Caco-2 (cell line): ENCODE measurements at regions not wholly inside any gene's neighbourhood (a gene's known extent, or its start where the extent isn't known, plus 50 kb on each side); places are given as distances from the start of the nearest gene placed in this dataset.

ENCODE experiments used
- BruUV-seq: library from RNA; stranded (reverse); fragments of 400-500 nt; replicated peaks from 2 replicates; lab custom pipeline; 2021; lab: Mats Ljungman, UMichigan
- CTCF ChIA-PET: fragments of 300-600 bp; sonication (Branson Sonifier 250); formaldehyde crosslinking; loops from one replicate; lab custom pipeline; 2022; ENCODE audit warnings: antibody characterized with exemption; lab: Charles Lee
- POLR2A ChIA-PET: fragments of 300-600 bp; sonication (Branson Sonifier 250); formaldehyde crosslinking; loops from one replicate; lab custom pipeline; 2022; ENCODE audit warnings: antibody characterized with exemption; lab: Charles Lee
- DNase-seq, 2 experiments: peaks; one replicate each; pipeline versions ENCODE4 v3.0.0 to v3.0.0-alpha.2; 2020 to 2022
- H3K27me3 ChIP-seq: replicated peaks from 2 replicates; pipeline ENCODE4 v1.6.0; 2011; ENCODE audit warnings: low read length; ENCODE audit not compliant: control insufficient read depth, insufficient read depth
- H3K36me3 ChIP-seq: 2 replicates; pipeline ENCODE4 v1.5.1; 2011; ENCODE audit warnings: low read length; ENCODE audit not compliant: control insufficient read depth, insufficient read depth
- H3K4me1 ChIP-seq: fragments of 250-450 bp; sonication (Bioruptor Pico); 2 replicates; pipeline ENCODE4 v1.5.1; 2020; ENCODE audit warnings: mild to moderate bottlenecking
- H3K4me3 ChIP-seq: 2 replicates; pipeline ENCODE4 v1.5.1; 2011; ENCODE audit warnings: low read depth, mild to moderate bottlenecking, control low read depth, low read length
- H3K9me3 ChIP-seq: fragments of 250-450 bp; sonication (Bioruptor Pico); 2 replicates; pipeline ENCODE4 v1.5.1; 2020; ENCODE audit warnings: mild to moderate bottlenecking, moderate library complexity
- H3K27ac Mint-ChIP-seq: one replicate; pipeline ENCODE4 v1.8.0; 2022; ENCODE audit warnings: mixed read lengths; ENCODE audit not compliant: unreplicated experiment
- H3K27me3 Mint-ChIP-seq: one replicate; pipeline ENCODE4 v1.8.0; 2022; ENCODE audit warnings: mixed read lengths; ENCODE audit not compliant: insufficient read depth, unreplicated experiment
- H3K36me3 Mint-ChIP-seq: one replicate; pipeline ENCODE4 v1.8.0; 2022; ENCODE audit warnings: mild to moderate bottlenecking, mixed read lengths; ENCODE audit not compliant: insufficient read depth, unreplicated experiment
- H3K4me1 Mint-ChIP-seq: one replicate; pipeline ENCODE4 v1.8.0; 2022; ENCODE audit warnings: low read depth, mixed read lengths; ENCODE audit not compliant: unreplicated experiment
- H3K4me3 Mint-ChIP-seq: one replicate; pipeline ENCODE4 v1.8.0; 2022; ENCODE audit warnings: mild to moderate bottlenecking, moderate library complexity, mixed read lengths; ENCODE audit not compliant: unreplicated experiment
- H3K9me3 Mint-ChIP-seq: one replicate; pipeline ENCODE4 v1.8.0; 2022; ENCODE audit warnings: mixed read lengths; ENCODE audit not compliant: unreplicated experiment
- intact Hi-C: fragments of 100-400 bp; cut with micrococcal nuclease; formaldehyde crosslinking; loops from one replicate; pipeline ENCODE4 v1.10.0; 2022; ENCODE audit not compliant: unreplicated experiment
- TF ChIP-seq, protein P1 (sequence below), 2 experiments: fragments of 200-600 bp in 1 of 2; IDR thresholded peaks; 1 replicate in 1 of 2; 2 replicates in 1 of 2; pipeline versions ENCODE4 v1.5.1 to v1.8.0; 2011 to 2022; ENCODE audit warnings: antibody characterized with exemption in 1 of 2, control low read depth in 1 of 2, inconsistent platforms in 1 of 2, low read depth in 1 of 2, low read length in 1 of 2, mild to moderate bottlenecking in 1 of 2, moderate library complexity in 1 of 2; ENCODE audit not compliant: insufficient read depth in 1 of 2, severe bottlenecking in 1 of 2, unreplicated experiment in 1 of 2

DNA sequence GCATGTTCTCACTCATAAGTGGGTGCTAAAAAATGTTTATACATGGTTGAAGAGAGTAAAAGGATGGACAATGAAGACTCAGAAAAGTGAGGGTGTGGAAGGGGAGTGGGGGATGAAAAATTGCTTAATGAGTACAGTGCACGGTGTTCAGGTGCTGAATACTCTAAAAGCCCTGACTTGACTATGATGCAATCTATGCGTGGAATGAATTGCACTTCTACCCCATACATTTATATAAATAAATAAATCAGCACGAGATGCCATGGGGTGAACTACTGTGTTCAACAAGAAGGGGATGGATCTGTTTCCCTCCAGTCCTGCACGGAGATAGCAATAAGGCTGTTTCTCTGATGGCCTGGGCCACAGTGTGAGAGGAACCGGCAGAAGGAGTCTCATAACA, 254.3 kb upstream of the LYZL1 start:
- H3K36me3 ChIP-seq = no peaks in the 10 kb centered on the region
- H3K4me3 ChIP-seq = no peak overlapping the region
- peaks cover 11% of the 10 kb centered on the region for H3K4me1 Mint-ChIP-seq
- intact Hi-C loops = no loop called here
- no peaks in the 10 kb centered on the region for H3K9me3 ChIP-seq
- DNase-seq = no peak
- H3K27me3 Mint-ChIP-seq = no peaks in the 10 kb centered on the region
- H3K4me3 Mint-ChIP-seq = no peak overlapping the region
- TF ChIP-seq, protein P1, sequence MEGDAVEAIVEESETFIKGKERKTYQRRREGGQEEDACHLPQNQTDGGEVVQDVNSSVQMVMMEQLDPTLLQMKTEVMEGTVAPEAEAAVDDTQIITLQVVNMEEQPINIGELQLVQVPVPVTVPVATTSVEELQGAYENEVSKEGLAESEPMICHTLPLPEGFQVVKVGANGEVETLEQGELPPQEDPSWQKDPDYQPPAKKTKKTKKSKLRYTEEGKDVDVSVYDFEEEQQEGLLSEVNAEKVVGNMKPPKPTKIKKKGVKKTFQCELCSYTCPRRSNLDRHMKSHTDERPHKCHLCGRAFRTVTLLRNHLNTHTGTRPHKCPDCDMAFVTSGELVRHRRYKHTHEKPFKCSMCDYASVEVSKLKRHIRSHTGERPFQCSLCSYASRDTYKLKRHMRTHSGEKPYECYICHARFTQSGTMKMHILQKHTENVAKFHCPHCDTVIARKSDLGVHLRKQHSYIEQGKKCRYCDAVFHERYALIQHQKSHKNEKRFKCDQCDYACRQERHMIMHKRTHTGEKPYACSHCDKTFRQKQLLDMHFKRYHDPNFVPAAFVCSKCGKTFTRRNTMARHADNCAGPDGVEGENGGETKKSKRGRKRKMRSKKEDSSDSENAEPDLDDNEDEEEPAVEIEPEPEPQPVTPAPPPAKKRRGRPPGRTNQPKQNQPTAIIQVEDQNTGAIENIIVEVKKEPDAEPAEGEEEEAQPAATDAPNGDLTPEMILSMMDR (IDR thresholded peaks at IDR 0.05; ENCODE audit: insufficient read depth in 1 of 2, low read depth in 1 of 2, low read length in 1 of 2, severe bottlenecking in 1 of 2, unreplicated experiment in 1 of 2) = no peak
- H3K27ac Mint-ChIP-seq = no peak overlapping the region
- POLR2A ChIA-PET = no interaction called here
- CTCF ChIA-PET = no interaction called here
- H3K4me1 ChIP-seq = peaks cover 25% of the 10 kb centered on the region
- peaks cover 12% of the 10 kb centered on the region for H3K9me3 Mint-ChIP-seq
- H3K27me3 ChIP-seq = no peaks in the 10 kb centered on the region
- BruUV-seq = no TSS peak
- no peaks in the 10 kb centered on the region for H3K36me3 Mint-ChIP-seq

DNA sequence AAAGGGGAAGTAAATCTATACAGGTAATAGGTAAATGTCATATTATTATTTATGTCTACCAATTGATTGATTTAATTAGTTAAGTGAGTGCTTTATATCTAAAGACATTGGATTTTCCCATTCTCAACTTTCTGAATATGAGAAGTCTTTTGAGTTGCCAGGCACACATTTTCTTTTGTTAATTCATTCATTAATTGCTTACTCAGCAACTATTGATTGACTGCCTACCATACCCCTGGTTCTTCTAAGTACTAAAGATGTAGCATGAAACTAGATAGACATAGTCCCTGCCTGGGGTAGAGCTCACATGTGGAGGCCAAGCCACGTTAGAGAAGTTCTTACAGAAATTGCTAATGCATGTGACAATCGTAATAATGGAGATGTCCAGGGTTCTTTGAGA, 253.1 kb upstream of the LYZL1 start:
- Mint-ChIP-seq H3K9me3 (peaks cover 21% of the 10 kb centered on the region), H3K27ac (no peak overlapping the region), H3K4me3 (no peak overlapping the region), H3K36me3 (no peaks in the 10 kb centered on the region), H3K4me1 (peaks cover 7% of the 10 kb centered on the region), H3K27me3 (no peaks in the 10 kb centered on the region)
- no peaks in the 10 kb centered on the region for H3K9me3 ChIP-seq
- H3K4me1 ChIP-seq = peaks cover 25% of the 10 kb centered on the region
- no peak for DNase-seq
- H3K27me3 ChIP-seq = no peaks in the 10 kb centered on the region
- TF ChIP-seq, protein P1 (IDR thresholded peaks at IDR 0.05; ENCODE audit: insufficient read depth in 1 of 2, low read depth in 1 of 2, low read length in 1 of 2, severe bottlenecking in 1 of 2, unreplicated experiment in 1 of 2) = no peak
- H3K4me3 ChIP-seq = no peak overlapping the region
- intact Hi-C loops = no loop called here
- no TSS peak for BruUV-seq
- no peaks in the 10 kb centered on the region for H3K36me3 ChIP-seq
- ChIA-PET CTCF (no interaction called here), POLR2A (no interaction called here)

DNA sequence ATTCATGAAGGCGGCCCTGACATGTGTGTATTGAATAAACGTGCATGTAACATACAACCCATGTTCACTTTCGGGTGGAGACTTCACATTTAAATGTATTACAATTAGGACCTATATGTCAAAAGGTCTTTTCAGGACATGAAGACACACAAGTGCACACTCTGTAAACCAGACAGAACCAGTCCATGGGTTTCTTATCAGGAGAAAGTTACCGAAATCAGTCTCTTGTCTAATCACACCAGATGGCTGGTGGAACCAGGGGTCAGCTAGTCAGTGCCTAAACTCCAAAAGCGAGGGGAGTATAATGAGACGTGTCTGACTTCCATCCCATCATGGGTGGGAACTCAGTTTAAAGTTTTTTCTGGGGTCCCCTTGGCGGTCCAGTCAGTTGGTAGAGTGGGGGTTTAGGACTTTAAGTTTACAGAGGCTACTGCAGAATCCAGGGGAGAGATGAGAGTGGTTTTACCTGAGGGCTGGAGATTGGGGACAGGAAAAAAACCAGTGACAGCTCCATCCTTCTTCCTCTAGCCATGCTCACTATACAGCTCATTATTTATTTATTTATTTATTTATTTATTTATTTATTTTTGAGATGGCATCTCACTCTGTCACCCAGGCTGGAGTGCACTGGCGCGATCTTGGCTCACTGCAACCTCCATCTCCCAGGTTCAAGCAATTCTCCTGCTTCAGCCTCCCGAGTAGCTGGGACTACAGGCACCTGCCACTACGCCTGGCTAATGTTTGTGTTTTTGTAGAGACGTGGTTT, 251.3 kb upstream of the LYZL1 start:
- Histone ChIP-seq H3K36me3 (no peaks in the 10 kb centered on the region), H3K4me3 (no peak overlapping the region), H3K9me3 (peaks cover 2% of the 10 kb centered on the region; the same call in 1 of the 2 replicates), H3K4me1 (peaks cover 7% of the 10 kb centered on the region), H3K27me3 (no peaks in the 10 kb centered on the region)
- no peak overlapping the region for H3K27ac Mint-ChIP-seq
- TF ChIP-seq, protein P1 (IDR thresholded peaks at IDR 0.05; ENCODE audit: insufficient read depth in 1 of 2, low read depth in 1 of 2, low read length in 1 of 2, severe bottlenecking in 1 of 2, unreplicated experiment in 1 of 2) = no peak
- H3K27me3 Mint-ChIP-seq = no peaks in the 10 kb centered on the region
- H3K9me3 Mint-ChIP-seq = peaks cover 30% of the 10 kb centered on the region
- H3K4me1 Mint-ChIP-seq = peaks cover 7% of the 10 kb centered on the region
- intact Hi-C loops = no loop called here
- ChIA-PET CTCF (no interaction called here), POLR2A (no interaction called here)
- DNase-seq = no peak
- no peaks in the 10 kb centered on the region for H3K36me3 Mint-ChIP-seq
- no TSS peak for BruUV-seq
- no peak overlapping the region for H3K4me3 Mint-ChIP-seq
